ENCODE measurements at regions not wholly inside any gene's neighbourhood (a gene's known extent, or its start where the extent isn't known, plus 50 kb on each side); places are given as distances from the start of the nearest gene placed in this dataset.
"Not testable (repeated sequence)": the region's sequence is repeated elsewhere in the genome, so short reads cannot be mapped to it uniquely, and the experiment has no call there.

DNA sequence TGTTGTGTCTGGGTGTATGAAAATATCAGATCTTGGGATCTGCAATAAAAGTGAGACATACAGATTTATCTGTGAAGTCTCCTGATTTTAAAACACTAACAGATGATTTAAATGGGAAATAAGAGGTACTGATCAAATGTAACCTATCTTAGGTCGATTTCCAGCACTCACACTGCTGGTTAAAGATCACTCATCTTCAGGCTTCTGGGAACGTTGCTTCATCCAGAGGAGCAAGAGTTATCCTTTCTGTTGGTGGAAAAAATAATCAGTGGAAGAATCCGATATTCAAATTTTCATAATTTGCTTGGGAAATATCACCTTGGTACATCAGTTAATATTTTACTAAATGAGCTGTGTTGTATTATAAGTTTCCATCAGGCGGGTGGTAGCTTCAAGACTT, 876.8 kb upstream of the WWC1 start:
- no peak for FAIRE-seq

DNA sequence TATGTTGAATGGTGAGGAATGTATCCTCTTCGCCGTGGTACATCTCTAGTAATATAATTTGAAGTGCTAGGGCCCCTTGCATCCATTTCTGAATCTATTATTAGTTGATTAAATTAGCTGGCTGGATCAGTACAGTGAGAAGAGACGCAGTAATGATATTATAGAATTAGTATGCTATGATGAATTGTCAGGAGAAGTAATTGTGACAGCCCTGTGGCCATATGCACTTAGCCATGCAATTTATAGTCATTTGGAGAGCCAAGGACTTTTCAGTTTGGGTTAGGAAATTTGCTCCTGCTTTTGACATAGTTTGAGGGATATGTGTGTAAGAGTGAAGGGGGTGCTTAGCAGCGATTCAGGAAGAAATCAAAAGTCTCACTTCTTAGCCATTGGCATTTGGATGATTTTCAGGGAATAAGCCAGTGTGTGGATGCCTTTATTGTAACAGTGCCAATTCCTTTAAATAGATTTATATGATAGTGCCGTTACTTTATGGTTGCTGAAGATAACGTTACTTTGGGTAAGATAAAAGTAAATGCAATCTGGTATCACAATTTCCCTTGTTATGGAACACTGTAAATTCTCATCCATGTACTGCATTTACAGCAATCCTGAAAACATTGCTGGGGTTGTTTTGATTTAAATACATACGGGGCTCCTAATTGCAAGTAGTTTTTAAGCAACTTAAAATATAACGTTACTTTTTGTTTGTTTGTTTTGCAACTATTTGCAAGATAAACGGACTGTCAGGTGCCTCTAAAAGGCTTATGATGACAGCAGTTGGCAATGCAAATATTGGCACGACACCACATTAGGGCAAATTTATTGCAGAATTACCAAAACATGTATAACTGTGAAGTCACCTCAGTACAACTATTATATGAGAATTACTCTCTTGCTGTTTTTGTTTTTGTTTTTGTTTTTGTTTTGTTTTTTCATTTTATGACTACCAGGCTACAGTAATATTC, 875.4 kb upstream of the WWC1 start:
- no peak for FAIRE-seq

DNA sequence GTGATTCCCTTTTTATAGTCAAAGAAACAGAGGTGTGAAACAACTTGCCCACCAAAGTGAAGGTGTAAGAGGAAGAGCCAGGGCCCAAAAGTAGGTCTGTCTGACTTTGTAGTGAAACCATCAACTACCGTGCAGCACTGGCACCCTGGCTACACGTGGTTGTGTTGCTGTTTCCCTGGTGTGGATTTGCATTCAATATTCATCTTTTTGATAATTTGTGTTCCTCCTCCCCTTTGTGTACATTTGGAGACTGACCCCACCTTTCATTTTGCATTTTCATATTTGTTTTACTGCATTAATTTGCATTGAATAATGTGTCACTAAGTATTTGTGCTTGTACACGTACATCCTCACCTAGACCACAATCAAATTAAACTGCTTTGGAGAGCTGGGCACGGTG, 873.8 kb upstream of the WWC1 start:
- FAIRE-seq = no peak

DNA sequence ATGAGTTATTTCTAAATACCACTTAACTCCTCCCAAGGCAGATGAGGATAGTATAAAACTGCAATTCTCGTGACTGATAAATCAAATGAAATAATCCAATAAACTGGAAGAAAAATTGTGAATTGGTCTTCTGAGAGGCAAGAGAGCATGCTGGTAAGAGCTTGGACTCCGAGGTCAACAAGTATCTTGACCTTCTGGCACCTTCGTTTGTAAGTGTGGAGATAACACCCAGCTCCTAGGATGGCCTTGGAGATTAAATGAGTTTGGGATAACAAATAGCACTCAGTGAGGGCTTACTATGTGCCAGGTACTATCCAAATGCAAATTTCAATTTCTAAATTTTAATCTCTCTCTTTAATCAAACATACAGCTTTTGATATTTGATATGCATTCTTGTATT, 866.3 kb upstream of the WWC1 start:
- FAIRE-seq = no peak

DNA sequence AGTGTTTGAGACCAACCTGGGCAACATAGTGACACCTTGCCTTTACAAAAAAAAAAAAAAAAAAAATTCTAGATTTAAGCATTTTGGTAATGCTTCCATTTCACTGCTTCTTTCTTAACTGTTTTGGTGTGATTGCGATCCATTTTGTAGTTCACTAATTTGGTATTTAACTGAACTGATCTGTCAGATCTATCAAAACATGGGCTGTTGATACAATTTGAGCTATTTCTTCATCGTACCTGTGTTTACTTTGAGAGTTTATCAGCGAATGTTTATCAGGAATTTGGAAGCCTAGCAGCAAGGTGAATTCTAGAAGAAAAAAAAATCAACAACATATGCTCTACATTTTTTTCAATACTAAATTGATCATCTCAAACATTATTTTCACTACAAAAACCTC, 864.9 kb upstream of the WWC1 start:
- FAIRE-seq = no peak

DNA sequence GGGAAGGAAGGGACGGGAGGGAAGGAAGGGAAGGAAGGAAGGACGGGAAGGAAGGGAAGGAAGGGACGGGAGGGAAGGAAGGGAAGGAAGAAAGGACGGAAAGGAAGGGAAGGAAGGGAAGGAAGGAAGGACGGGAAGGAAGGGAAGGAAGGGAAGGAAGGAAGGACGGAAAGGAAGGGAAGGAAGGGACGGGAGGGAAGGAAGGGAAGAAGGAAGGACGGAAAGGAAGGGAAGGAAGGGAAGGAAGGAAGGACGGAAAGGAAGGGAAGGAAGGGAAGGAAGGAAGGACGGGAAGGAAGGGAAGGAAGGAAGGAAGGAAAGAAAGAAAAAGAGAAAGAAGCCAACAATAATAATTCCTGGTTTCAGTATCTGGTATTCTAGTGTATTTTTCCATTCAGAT, 863.8 kb upstream of the WWC1 start:
- FAIRE-seq = not testable (repeated sequence)

DNA sequence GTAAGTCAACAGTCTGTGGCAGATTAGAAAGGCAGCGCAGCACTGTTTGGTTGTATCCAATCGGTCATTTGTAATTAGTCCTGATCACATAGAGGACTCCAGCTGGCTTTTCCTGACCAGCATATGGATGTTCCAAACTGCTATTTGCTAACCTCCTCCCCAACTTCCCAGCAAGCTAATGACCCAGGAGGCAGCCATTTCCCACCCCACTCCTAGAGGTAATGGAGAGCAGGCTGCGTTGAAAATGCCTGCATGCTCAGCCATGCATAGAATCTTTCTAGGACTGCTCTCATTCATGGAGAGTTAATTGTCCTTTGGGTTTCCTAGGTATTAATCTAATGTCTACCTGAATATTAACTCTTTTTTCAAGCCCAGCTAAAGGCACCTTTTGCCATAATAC, 850.6 kb upstream of the WWC1 start:
- no peak for FAIRE-seq

DNA sequence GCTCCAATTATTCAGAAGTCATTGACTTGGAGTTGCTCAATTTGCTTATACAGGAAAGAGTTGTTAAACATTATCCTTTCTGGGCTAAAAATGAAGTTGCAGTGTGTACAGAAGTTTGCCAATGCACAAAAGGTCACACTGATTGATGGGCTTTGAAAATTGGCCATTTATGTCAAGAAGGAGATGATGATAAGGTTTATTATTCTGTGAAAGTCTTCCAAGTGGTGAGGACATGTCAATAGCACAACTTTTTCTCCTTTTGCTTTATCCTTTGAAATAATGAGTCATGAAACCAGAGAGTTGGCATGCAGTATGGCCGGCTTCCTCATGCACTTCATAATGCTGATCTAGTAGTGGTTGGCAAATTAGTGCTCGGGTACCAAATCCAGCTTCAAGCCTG, 848.5 kb upstream of the WWC1 start:
- no peak for FAIRE-seq

DNA sequence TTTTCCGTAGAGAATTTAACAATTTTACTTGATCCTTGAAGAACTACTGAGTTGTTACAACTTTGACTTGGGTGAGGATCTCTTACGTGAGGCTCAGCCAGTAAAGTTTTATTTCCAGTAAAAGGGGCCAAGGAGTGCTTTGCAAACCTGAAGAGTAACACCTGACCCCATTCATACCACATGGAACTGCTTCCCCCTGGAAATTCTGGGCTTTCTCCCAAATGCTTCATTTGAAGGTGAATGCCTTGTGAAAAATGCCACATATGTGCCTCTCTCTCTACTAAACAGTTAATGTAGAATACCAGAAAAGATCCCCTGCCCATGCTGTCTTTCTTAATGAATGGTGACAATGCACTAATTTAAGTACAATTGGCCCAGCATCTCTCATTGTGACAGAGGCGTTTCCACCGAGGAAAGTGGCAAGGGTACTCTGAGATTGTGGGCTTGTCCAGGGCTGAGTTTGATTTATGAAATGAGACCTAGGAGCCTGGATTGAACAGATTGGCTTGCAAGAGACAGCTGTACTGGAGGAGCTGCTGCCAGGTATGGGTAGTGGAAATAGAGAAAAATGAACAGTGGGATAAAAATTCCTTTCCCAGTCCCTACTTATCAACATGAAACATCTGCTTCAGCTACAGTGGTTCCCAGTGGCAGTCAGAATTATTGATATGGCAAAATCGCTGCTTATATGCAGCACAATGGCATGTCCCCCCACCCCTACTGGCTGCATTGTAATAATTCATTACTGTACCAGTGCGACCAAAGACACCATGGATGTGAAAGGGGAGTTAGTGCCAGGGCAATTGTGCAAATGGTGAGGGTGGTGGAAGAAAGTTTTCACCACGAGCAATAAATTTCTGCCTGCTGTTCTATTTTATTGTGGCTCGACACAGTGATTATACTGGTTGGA, 843.7 kb upstream of the WWC1 start:
- FAIRE-seq = no peak

DNA sequence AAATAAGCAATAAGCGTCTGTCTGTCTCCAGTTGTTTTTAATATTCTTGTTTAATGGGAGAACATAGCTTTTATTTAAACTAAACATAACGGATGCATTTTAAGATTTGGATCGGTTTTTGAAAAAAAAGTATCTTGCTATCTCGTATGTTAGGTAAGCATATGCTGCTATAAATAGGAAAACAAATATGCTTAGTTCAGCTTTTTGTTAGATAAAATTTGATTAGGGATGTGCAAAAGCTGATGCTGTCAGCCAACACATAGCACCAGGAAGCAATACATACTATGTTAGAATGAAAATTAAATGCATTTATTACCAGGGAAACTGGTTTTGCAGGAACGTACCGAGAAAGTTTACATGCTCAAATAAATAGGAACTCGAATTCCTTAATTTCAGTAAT, 843.1 kb upstream of the WWC1 start:
- no peak for FAIRE-seq

DNA sequence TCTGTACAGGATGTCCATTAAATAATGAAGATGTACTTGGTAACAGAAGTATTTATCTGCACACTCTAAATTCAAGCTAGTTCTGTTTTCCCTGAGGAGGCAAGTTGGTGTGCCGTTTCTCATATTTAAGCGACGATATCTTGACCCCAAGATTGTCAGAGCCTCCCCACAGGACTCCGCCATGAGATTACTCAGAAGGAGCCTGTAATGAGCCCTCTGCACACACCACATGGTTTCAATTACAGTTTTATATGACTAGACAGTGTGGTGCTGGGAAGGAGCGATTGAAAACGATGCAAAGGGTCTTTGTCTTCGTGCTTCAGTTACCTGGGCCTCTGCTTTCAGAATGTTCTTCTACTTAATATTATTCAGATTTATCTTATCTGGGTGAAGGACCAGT, 840.4 kb upstream of the WWC1 start:
- no peak for FAIRE-seq

DNA sequence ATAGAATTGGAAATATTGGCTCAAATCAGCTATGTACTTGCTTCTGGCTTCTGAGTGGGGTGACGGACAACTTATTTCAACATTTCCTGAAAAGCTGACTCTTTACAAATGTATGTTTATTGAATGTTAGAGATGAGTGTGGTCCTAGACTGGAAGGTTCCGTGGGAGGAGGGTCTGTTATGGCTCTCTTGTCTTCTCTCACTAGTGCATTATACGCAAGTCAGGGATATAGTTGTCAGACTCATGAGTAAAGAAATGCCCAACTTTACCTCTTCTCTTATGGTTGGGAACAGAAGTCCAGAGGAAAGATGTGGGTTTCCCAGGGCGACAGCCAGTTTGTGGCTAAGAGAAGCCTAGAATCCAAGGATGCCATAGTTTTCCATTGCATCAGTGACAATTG, 839.3 kb upstream of the WWC1 start:
- no peak for FAIRE-seq

DNA sequence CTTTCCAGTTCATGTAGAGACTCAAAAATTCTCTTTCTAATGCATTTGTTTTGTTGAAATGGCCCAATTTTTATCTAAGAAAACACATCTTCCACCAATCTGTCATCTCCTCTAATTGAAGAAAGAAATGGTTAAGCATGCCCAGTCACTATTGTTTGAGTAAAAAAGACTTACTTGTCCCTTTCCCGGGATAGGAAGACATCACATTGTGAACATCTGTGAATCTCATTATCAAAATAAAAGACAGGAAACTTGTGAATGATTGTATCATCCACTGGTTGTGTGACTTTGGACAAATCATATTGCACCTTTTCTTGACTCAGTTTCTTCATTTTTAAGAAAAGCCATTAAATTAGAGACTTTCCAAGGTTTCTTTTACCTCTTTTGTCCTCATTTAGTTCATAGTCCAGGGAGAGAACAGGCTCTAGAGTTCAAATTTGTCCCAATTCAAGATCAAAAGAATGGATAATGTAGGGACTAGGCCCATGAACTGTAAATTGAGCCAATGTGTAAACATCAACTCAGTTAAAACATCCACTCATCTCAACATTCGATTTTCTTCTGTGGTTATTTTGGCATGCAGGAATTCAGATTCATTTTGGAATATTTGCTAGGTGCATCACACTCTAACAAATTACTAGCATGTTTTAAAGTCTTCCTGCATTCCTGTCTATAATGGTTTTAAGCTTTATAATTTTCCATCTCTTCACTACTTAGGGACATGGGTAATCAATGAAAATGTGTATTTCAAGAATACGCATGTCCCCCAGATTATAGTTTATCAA, 838.0 kb upstream of the WWC1 start:
- no peak for FAIRE-seq

DNA sequence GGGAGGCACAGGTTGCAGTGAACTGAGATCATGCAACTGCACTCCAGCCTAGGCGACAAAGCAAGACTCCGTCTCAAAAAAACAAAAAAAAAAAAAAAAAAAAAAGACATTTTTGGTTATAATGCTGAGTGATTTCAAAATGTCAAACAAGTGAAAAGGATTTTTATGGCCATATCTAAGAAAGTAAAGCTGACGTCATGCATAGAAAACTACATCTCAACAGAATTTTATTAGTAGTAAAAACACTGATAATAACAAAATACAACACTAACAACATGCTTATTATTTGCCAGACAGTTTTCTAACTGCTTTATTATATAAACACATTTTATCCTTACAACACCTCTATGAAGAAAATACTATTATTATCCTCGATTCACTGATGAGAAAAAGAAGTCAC, 833.0 kb upstream of the WWC1 start:
- FAIRE-seq = no peak

DNA sequence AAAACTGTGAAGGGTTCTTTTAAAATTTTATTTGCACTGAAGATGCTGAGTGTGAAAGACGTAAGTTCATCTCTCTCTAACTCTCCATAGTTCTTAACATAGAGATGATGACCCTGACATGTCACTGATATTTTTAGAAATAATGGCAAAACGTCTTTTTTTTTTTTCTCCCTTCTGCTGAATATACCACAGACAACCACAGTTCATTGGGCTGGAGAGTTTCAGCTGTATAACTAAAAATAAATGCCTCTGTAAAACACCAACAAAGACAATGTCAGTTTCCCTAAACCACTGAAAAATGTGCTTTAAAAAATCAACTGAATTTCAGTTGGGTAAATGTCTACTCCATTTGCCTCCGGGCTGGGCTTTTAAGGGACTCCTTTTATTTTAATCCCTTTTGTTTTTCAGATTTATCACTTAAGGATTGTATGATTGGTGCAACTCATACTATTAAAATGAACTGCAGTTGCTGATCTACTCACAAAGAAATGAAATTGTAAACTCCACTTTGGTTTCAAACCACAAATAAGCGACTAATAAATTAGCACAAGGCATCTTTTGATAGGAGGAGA, 830.9 kb upstream of the WWC1 start:
- no peak for FAIRE-seq

DNA sequence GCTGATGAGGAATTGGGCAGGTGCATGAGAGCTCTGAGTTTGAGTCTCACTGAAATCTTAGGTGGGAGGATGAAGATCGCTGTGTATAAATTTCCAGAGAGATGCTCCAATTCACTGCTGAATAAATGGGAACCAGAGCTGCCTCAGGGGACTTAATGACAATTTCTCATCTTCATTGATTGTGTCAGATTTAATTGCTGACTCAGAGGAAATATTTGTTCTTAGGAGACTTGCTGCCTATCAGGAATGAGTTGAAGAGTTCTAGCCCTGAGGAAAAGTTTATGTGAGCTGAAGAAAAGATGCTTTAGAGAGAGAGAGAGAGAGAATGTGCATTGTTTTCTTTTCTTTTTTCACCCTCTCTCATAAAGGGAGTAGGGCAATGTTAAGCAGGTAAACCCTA, 827.5 kb upstream of the WWC1 start:
- FAIRE-seq = no peak

DNA sequence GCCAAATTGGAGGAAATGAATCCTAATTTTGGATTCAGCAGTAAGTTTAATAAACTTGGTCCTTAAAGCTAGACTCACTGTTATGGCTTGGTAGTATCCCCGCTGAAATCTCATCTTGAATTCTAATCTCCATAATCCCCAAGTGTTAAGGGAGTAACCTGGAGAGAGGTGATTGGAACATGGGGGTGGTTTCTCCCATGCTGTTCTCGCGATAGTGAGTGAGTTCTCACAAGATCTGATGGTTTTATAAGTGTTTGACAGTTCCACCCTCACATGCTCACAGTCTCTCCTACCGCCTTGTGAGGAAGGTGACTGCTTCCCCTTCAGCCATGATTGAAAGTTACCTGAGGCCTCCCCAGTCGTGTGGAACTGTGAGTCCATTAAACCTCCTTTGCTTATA, 824.5 kb upstream of the WWC1 start:
- FAIRE-seq = no peak

DNA sequence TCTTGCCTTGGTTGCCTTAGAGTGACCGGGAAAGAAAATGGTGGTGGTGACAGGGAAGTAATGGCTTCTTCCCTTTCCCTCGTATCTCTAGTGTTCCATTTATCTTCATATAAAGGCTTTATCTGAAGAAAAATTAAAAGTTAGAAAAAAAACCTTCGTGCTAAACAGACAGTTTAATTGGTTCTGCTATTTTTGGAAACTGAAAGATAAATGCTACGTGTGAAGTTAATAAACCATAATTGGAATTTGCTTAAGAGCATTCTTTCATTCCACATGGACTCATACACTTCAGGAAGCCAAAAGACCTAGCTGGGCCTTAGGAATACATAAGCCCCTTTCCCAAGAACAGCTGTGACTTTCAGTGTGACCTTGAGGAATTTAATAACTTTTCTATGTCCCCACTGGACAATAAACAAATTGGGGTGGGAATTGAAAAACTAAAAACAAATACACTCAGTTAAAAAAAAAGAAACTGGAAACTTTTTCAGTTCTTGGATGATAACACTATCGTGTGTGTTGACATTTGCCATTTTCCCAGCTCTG, 818.8 kb upstream of the WWC1 start:
- no peak for FAIRE-seq

DNA sequence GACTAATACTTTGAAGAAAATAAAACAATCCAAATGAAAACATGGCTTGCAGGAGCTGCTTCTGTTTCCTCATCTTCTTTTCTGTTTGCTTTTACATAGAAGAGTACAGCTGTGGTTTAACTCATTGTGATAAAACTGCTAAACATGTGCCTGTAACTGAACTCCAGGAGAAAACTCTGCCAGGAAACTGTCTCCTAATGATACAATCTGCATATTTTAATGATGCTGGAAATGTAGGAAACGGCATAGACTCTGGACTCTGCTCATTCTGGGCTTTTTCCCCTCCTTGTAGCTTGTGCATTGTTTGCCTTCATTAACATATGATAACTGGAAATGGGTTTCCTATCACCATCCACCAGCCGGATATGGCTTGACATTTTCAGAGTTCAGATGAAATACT, 813.3 kb upstream of the WWC1 start:
- FAIRE-seq = no peak

DNA sequence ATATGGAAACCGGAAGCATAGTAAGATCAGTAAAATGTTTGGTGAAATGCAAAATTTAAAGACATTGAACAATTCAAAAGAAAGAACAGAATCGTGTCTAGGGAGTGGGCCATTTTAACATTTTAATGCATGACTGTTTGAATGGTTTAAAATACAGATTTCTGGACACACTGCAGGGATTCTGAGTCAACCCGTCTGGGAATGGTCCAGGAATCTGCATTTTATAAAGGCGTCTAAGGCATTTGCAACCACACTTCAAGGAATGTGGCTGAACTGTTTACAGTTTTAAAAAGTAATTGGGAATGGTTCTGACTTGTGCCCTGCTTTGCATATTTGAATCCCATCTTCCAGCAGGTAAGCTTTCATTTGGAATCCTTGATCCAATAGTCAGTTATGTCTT, 811.7 kb upstream of the WWC1 start:
- no peak for FAIRE-seq

DNA sequence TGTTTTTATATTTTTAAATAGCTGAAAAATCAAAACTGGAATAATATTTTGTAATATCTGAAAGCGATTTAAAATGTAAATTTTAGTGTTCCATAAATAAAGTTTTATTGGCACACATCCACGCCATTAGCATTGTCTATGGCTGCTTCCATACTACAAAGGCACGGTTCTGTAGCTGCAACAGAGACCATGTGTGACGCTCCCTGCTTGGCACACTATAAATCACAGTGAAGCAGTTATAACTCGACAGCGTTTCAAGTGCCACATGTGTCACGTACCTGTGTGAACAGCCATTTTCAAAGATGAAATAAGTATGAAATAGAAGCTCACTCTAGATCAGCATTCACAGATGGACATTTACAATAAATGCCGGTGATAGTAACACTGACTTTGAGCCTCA, 810.1 kb upstream of the WWC1 start:
- no peak for FAIRE-seq

DNA sequence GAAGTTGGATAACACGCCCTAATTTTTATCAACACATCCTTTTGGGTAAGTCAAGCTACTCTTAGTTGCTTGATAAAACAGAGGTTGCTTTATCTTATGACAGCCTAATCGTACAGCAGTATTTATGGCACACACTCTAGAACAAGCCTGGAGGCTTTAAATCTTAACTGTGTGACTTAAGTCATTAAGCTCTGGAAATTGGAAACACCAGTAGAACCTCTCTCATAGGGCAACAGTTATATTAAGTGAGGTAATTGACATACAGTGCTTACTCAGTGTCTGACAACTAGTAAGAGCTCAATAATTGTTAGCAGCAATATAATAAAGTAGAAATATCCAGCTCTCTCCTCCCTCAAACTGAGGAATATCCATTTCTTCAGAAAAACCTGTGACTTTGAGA, 808.9 kb upstream of the WWC1 start:
- no peak for FAIRE-seq
